IgD-negative memory B cell (primary cell): ENCODE measurements at regions not wholly inside any gene's neighbourhood (a gene's known extent, or its start where the extent isn't known, plus 50 kb on each side); places are given as distances from the start of the nearest gene placed in this dataset.

Experiments
- H3K27ac Mint-ChIP-seq, 3 donors: one replicate each; pipeline ENCODE4 v1.8.0; 2020 to 2022; ENCODE audit warnings: mild to moderate bottlenecking in 3 of 3, mixed read lengths in 3 of 3, moderate library complexity in 1 of 3
- H3K27me3 Mint-ChIP-seq: one replicate; pipeline ENCODE4 v1.8.0; 2021; ENCODE audit warnings: mixed read lengths
- H3K36me3 Mint-ChIP-seq: one replicate; pipeline ENCODE4 v1.8.0; 2020; ENCODE audit warnings: mild to moderate bottlenecking, mixed read lengths
- H3K4me1 Mint-ChIP-seq, 3 donors: one replicate each; pipeline ENCODE4 v1.8.0; 2020 to 2022; ENCODE audit warnings: mixed read lengths in 3 of 3, mild to moderate bottlenecking in 1 of 3
- H3K4me3 Mint-ChIP-seq, 4 donors: one replicate each; pipeline ENCODE4 v1.8.0; 2020 to 2022; ENCODE audit warnings: mild to moderate bottlenecking in 4 of 4, mixed read lengths in 4 of 4, moderate library complexity in 3 of 4
- H3K9me3 Mint-ChIP-seq, 3 donors: one replicate each; pipeline ENCODE4 v1.8.0; 2020 to 2021; ENCODE audit warnings: mixed read lengths in 3 of 3, mild to moderate bottlenecking in 1 of 3

- Mint-ChIP-seq H3K4me1 (no peaks in the 10 kb centered on the region), H3K27ac (no peak overlapping the region), H3K36me3 (no peaks in the 10 kb centered on the region), H3K9me3 (peaks cover 2 to 19% (median 4%) of the 10 kb centered on the region in 3 donors), H3K27me3 (no peaks in the 10 kb centered on the region), H3K4me3 (no peak overlapping the region)
Observed at GRCh38 chr2:76544901-76545300, 834.2 kb upstream of the GCFC2 start.

GRCh38 chr2:76517574-76517909 lies 806.8 kb upstream of the GCFC2 start:
- Mint-ChIP-seq H3K27me3 (no peaks in the 10 kb centered on the region), H3K4me1 (no peaks in the 10 kb centered on the region), H3K4me3 (no peak overlapping the region), H3K9me3 (peaks cover 0 to 9% (median 8%) of the 10 kb centered on the region in 3 donors), H3K27ac (no peak overlapping the region), H3K36me3 (no peaks in the 10 kb centered on the region)

DNA sequence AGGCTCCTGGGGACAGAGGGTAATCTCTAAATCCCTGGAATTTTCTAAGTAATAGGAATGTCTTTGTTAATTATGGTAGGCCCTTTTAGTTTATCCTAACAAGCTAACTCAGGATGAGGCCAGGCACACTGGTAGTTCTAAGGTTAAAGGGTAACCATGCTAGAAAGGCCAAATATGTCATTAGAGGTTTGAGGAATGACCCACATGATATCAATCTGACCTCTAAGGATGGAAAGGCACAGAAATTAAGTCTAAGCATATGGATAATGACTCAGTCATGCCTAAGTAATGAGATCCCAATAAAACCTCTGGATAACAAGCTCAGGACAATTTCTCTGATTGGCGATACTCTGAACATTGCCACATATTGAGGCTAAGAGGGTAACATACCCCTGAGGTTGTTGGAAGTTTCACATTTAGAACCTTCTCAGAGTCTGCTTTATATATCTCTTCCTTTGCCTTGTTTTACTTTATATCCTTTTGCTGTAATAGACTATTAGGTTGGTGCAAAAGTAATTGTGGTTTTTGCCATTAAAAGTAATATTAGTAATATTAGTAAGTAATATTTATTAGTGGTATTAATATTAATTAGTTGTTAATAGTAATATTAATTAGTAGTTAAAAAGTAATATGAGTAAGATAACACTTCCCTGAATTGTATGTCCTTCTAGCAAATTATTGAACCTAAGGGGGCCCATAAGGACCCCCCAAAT lies 806.3 kb upstream of the GCFC2 start:
- Mint-ChIP-seq H3K9me3 (peaks cover 0 to 9% (median 8%) of the 10 kb centered on the region in 3 donors), H3K36me3 (no peaks in the 10 kb centered on the region), H3K4me3 (no peak overlapping the region), H3K4me1 (no peaks in the 10 kb centered on the region), H3K27ac (no peak overlapping the region), H3K27me3 (no peaks in the 10 kb centered on the region)

GRCh38 chr2:76512201-76512820 lies 801.6 kb upstream of the GCFC2 start:
- H3K27ac Mint-ChIP-seq = no peak overlapping the region
- no peaks in the 10 kb centered on the region for H3K4me1 Mint-ChIP-seq
- H3K9me3 Mint-ChIP-seq = peaks cover 0 to 9% (median 8%) of the 10 kb centered on the region in 3 donors
- no peak overlapping the region for H3K4me3 Mint-ChIP-seq
- no peaks in the 10 kb centered on the region for H3K36me3 Mint-ChIP-seq
- no peaks in the 10 kb centered on the region for H3K27me3 Mint-ChIP-seq

DNA sequence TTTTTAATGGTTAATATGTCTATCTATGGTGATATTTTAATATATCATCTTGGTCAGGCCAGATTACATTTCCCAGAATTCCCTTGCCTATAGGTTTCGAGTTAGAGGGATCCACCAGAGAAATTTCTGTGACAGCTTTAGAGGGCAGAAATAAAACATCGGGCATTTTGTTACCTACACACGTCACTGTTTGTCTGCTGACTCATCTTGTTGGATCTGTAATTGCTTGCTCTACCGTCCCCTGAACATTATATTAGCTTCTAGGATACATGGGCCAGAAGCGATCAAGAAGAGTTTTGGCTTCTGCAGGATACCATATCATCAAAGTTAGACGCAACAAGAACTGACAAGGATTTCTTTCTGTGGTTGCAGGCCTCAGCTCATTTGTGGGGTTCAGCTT lies 795.8 kb upstream of the GCFC2 start:
- Mint-ChIP-seq H3K27ac (no peak overlapping the region), H3K4me3 (no peak overlapping the region), H3K9me3 (peaks cover 0 to 2% (median 0%) of the 10 kb centered on the region in 3 donors), H3K4me1 (no peaks in the 10 kb centered on the region), H3K27me3 (no peaks in the 10 kb centered on the region), H3K36me3 (no peaks in the 10 kb centered on the region)

DNA sequence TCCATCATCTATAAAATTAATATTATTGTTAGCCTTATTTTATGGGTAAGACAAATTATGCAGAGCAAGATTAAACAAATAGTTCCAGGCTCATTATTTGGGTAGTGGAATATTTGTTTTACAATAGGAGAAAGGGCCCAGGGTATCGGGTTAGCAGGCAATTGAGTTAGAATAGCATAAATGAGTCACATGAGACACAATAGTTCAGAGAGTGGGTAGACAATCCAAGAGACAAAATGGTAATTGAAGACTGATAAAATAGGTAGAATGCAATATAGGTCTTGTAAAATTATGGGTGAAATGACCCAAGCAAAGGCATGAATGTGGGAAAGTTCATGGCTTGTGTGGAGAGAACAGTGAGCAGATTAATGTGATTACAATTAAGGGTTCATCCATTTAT lies 790.9 kb upstream of the GCFC2 start:
- Mint-ChIP-seq H3K4me1 (no peaks in the 10 kb centered on the region), H3K27ac (no peak overlapping the region), H3K27me3 (no peaks in the 10 kb centered on the region), H3K9me3 (no peaks in the 10 kb centered on the region), H3K4me3 (no peak overlapping the region), H3K36me3 (no peaks in the 10 kb centered on the region)

GRCh38 chr2:76498360-76498759 lies 787.6 kb upstream of the GCFC2 start:
- no peaks in the 10 kb centered on the region for H3K9me3 Mint-ChIP-seq
- H3K27me3 Mint-ChIP-seq = no peaks in the 10 kb centered on the region
- no peak overlapping the region for H3K27ac Mint-ChIP-seq
- no peak overlapping the region for H3K4me3 Mint-ChIP-seq
- no peaks in the 10 kb centered on the region for H3K4me1 Mint-ChIP-seq
- H3K36me3 Mint-ChIP-seq = no peaks in the 10 kb centered on the region

GRCh38 chr2:76491503-76491902 lies 780.8 kb upstream of the GCFC2 start:
- Mint-ChIP-seq H3K27me3 (no peaks in the 10 kb centered on the region), H3K27ac (no peak overlapping the region), H3K9me3 (peaks cover 0 to 6% (median 4%) of the 10 kb centered on the region in 3 donors)

DNA sequence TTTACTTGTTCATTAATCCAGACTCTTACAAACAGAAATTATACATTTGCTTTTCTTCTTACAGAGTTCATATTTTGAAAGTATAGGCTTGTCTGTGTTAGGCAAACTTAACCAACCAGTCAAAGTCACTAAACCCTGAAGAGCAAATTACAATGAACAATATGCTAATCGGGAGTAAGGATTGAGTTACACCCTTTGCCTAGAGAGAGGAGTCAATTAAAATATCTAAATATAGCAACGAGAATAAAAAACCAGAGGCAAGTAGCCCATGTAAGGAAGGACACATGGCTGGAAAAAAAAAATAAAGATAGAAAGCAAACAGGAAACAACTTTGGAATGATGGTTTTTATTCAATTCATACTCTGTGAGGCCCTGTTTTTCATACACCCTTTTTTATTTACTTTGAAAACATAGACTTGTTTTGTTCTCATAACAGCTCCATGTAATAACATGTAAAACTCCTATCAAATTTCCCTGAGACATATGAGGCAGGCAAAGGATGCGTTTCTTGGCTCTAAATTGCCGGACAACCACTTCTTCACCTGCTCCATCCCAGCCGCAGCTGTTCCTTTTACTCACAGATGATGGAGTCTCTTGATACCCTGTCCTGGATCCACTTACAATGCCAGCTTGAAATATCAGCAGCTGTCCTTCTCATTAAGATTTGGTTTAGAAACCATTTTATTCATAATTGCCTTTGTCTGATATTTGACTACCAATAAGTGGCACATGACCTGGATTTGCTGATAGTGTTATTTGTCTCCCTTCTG lies 767.7 kb upstream of the GCFC2 start:
- H3K4me3 Mint-ChIP-seq = no peak overlapping the region
- no peak overlapping the region for H3K27ac Mint-ChIP-seq
- no peaks in the 10 kb centered on the region for H3K4me1 Mint-ChIP-seq
- H3K27me3 Mint-ChIP-seq = no peaks in the 10 kb centered on the region
- peaks cover 0 to 14% (median 7%) of the 10 kb centered on the region in 3 donors for H3K9me3 Mint-ChIP-seq
- H3K36me3 Mint-ChIP-seq = no peaks in the 10 kb centered on the region

More at GRCh38 chr2:76491503-76491902, 780.8 kb upstream of the GCFC2 start:
- peaks cover 0 to 1% (median 0%) of the 10 kb centered on the region in 3 donors for H3K4me1 Mint-ChIP-seq
- no peak overlapping the region for H3K4me3 Mint-ChIP-seq
- no peaks in the 10 kb centered on the region for H3K36me3 Mint-ChIP-seq

DNA sequence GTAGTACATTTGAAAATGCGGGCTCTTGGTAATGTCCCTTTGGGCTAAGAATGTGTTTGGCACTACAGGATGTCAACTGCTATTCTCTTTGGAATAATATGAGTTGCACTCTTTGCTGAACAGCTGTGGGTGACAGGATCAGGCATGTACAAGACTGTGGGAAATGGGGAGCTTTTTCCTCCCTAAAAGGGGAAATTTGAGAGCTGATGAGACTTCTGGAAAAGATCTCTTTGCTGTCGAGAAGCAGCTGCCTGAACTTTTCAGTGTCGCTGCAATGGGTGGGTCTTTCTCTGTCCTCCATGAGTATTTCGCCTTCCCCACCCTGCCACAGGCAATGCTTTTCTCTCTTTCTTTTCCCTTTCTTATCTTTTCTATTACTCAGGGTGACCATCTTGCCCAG lies 762.2 kb upstream of the GCFC2 start:
- no peaks in the 10 kb centered on the region for H3K4me1 Mint-ChIP-seq
- no peak overlapping the region for H3K27ac Mint-ChIP-seq
- H3K4me3 Mint-ChIP-seq = no peak overlapping the region
- H3K9me3 Mint-ChIP-seq = peaks cover 0 to 11% (median 0%) of the 10 kb centered on the region in 3 donors
- no peaks in the 10 kb centered on the region for H3K27me3 Mint-ChIP-seq
- H3K36me3 Mint-ChIP-seq = no peaks in the 10 kb centered on the region

DNA sequence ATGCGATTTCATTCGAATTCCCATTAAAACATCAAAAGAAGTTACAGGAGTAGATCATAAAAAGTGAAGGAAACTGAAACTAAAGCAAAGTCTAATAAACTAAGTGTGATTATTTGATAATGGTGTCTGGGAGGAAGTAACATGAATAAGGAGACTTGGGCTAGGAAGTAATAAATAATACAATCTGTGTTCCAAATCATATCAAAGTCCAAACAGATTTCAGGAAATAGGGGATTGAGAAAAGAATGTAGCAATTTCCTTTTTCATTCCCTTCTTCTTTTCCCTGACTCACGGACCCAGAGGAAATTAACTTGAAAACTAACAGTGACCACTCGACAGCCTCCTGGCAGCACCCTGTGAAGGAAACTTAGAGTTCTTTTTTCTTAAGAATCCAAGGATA lies 758.4 kb upstream of the GCFC2 start:
- H3K4me3 Mint-ChIP-seq = no peak overlapping the region
- H3K4me1 Mint-ChIP-seq = no peaks in the 10 kb centered on the region
- H3K9me3 Mint-ChIP-seq = peaks cover 0 to 11% (median 2%) of the 10 kb centered on the region in 3 donors
- no peak overlapping the region for H3K27ac Mint-ChIP-seq
- H3K36me3 Mint-ChIP-seq = no peaks in the 10 kb centered on the region
- no peaks in the 10 kb centered on the region for H3K27me3 Mint-ChIP-seq

DNA sequence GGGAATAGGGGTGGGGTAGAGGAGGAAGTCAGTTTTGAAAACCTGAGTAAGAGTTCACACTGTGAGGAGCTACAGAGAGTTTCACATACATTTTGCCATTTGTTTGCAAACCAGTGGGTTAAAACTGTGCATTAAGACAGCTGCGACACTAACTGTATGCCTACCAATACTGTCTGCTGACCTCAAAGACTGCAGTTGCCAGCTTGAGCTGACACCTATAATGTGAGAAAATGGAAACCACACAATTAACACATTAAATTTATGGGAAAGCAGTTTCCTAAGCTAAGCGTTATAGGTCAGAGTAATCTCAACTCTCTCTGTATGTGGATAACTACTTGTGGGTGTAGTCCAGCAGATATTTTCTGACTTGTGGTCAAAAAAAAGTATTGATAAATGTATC lies 756.6 kb upstream of the GCFC2 start:
- no peaks in the 10 kb centered on the region for H3K4me1 Mint-ChIP-seq
- H3K36me3 Mint-ChIP-seq = no peaks in the 10 kb centered on the region
- peaks cover 0 to 4% (median 2%) of the 10 kb centered on the region in 3 donors for H3K9me3 Mint-ChIP-seq
- H3K27ac Mint-ChIP-seq = no peak overlapping the region
- H3K27me3 Mint-ChIP-seq = no peaks in the 10 kb centered on the region
- H3K4me3 Mint-ChIP-seq = no peak overlapping the region

DNA sequence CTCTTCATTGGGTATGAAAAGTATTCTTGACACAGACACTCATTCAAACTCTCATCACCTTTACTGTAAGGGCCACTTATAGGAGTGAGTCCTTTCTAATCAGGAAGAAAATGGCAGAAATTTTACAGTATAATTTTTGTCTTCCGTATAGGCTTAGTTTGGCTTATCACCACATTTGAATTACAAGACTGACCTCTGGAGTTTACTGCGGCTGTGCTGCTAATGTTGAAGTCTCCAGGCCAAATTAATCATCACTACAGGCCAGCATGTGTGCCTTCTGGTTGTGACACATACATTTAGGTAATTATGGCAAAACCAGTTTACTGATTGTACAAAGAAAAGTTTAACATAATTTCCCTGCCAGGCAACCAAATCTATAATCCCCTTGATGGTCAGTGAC lies 753.6 kb upstream of the GCFC2 start:
- no peak overlapping the region for H3K27ac Mint-ChIP-seq
- no peak overlapping the region for H3K4me3 Mint-ChIP-seq

GRCh38 chr2:76461431-76461830 lies 750.7 kb upstream of the GCFC2 start:
- Mint-ChIP-seq H3K4me3 (no peak overlapping the region), H3K36me3 (no peaks in the 10 kb centered on the region), H3K9me3 (peaks cover 0 to 7% (median 6%) of the 10 kb centered on the region in 3 donors), H3K27ac (no peak overlapping the region), H3K27me3 (peaks cover 2% of the 10 kb centered on the region), H3K4me1 (no peaks in the 10 kb centered on the region)

More for the DNA sequence above, 753.6 kb upstream of the GCFC2 start:
- H3K36me3 Mint-ChIP-seq = no peaks in the 10 kb centered on the region
- H3K9me3 Mint-ChIP-seq = peaks cover 0 to 7% (median 4%) of the 10 kb centered on the region in 3 donors
- H3K4me1 Mint-ChIP-seq = no peaks in the 10 kb centered on the region
- H3K27me3 Mint-ChIP-seq = peaks cover 2% of the 10 kb centered on the region

DNA sequence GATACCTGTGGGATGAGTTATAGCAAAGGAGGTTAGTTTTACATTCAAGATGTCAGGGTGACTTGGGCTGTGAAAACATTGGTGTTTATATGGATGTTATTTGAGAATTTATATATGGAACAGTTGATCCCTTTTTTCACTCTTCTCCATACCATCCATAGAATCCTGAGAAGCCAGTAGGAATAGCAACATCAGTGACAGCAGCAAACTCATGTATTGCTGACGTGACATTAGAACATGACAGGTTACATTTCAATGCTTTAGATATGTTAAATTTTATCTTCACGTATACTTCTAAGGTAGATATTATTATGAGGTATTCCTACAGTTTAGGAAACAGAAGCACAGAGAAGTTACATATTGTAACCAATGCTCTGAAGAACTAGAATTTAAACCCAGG lies 745.2 kb upstream of the GCFC2 start:
- Mint-ChIP-seq H3K36me3 (no peaks in the 10 kb centered on the region), H3K4me3 (no peak overlapping the region), H3K27ac (no peak overlapping the region), H3K4me1 (no peaks in the 10 kb centered on the region), H3K9me3 (peaks cover 0 to 14% (median 5%) of the 10 kb centered on the region in 3 donors), H3K27me3 (peaks cover 2% of the 10 kb centered on the region)
